ENCODE measurements at regions not wholly inside any gene's neighbourhood (a gene's known extent, or its start where the extent isn't known, plus 50 kb on each side); places are given as distances from the start of the nearest gene placed in this dataset.
"Not testable (repeated sequence)": the region's sequence is repeated elsewhere in the genome, so short reads cannot be mapped to it uniquely, and the experiment has no call there.

DNA sequence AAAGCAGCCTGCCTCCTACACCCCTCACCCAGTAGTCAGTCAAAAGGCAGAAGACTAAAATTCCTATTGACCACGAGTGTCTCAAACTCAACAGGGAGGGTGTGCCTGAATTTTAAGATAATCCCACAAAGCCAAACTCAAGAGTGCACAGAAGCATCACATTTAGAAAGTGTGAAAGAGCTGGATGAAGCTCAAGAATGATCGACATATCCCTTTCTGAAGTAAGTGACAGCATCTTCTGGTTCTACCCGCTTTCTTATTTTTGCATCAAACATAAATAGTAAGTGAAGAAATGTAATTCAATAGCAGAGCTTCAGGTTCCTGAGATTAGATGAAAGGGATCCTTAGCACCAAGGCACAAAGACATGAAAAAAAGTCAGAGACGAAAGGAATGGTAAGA is 64.5 kb upstream of the BACH2 start:
- no peak for ATAC-seq
- TF ChIP-seq SNAI2 (CRISPR knock-in tag; IDR thresholded peaks at IDR 0.05) (no peak), OSR1 (CRISPR knock-in tag; IDR thresholded peaks at IDR 0.05) (no peak), BACH2 (CRISPR knock-in tag; IDR thresholded peaks at IDR 0.05; ENCODE audit: borderline replicate concordance) (no peak), CSRNP3 (CRISPR knock-in tag; IDR thresholded peaks at IDR 0.05) (no peak), ARNTL (CRISPR knock-in tag; IDR thresholded peaks at IDR 0.05; ENCODE audit: borderline replicate concordance, low read depth) (no peak), ZNF8 (CRISPR knock-in tag; IDR thresholded peaks at IDR 0.05) (no peak), CSDC2 (CRISPR knock-in tag; IDR thresholded peaks at IDR 0.05) (no peak), TSHZ2 (CRISPR knock-in tag; IDR thresholded peaks at IDR 0.05) (no peak), ESRRG (CRISPR knock-in tag; IDR thresholded peaks at IDR 0.05) (no peak), PATZ1 (CRISPR knock-in tag; IDR thresholded peaks at IDR 0.05; ENCODE audit: borderline replicate concordance) (no peak), TCF4 (CRISPR knock-in tag; IDR thresholded peaks at IDR 0.05; ENCODE audit: borderline replicate concordance) (no peak), ZC3H10 (CRISPR knock-in tag; IDR thresholded peaks at IDR 0.05) (no peak), ZFP3 (CRISPR knock-in tag; IDR thresholded peaks at IDR 0.05) (no peak), TOX (CRISPR knock-in tag; IDR thresholded peaks at IDR 0.05; ENCODE audit: borderline replicate concordance) (no peak), ZNF565 (CRISPR knock-in tag; conservative IDR thresholded peaks at IDR 0.05; ENCODE audit: low read depth) (no peak), ZFP30 (CRISPR knock-in tag; IDR thresholded peaks at IDR 0.05) (no peak), POU6F1 (CRISPR knock-in tag; IDR thresholded peaks at IDR 0.05; ENCODE audit: borderline replicate concordance, low read depth) (no peak), ISL1 (CRISPR knock-in tag; IDR thresholded peaks at IDR 0.05) (no peak), RARB (CRISPR knock-in tag; IDR thresholded peaks at IDR 0.05) (no peak)

- ATAC-seq = not testable (repeated sequence)
These were observed 61.6 kb upstream of the BACH2 start for GRCh38 chr6:90358036-90358770.

GRCh38 chr6:90356012-90356421 is 59.4 kb upstream of the BACH2 start:
- no peak for TF ChIP-seq PATZ1 (CRISPR knock-in tag; IDR thresholded peaks at IDR 0.05; ENCODE audit: borderline replicate concordance)
- no peak for TF ChIP-seq TSHZ2 (CRISPR knock-in tag; IDR thresholded peaks at IDR 0.05)
- TF ChIP-seq ZNF8 (CRISPR knock-in tag; IDR thresholded peaks at IDR 0.05) = no peak
- TF ChIP-seq CSDC2 (CRISPR knock-in tag; IDR thresholded peaks at IDR 0.05) = no peak
- TF ChIP-seq ESRRG (CRISPR knock-in tag; IDR thresholded peaks at IDR 0.05) = no peak
- no peak for TF ChIP-seq GLIS3 (CRISPR knock-in tag; IDR thresholded peaks at IDR 0.05)
- no peak for TF ChIP-seq TOX (CRISPR knock-in tag; IDR thresholded peaks at IDR 0.05; ENCODE audit: borderline replicate concordance)
- no peak for TF ChIP-seq BACH2 (CRISPR knock-in tag; IDR thresholded peaks at IDR 0.05; ENCODE audit: borderline replicate concordance)
- no peak for TF ChIP-seq ISL1 (CRISPR knock-in tag; IDR thresholded peaks at IDR 0.05)
- TF ChIP-seq ZC3H10 (CRISPR knock-in tag; IDR thresholded peaks at IDR 0.05) = no peak
- TF ChIP-seq ARNTL (CRISPR knock-in tag; IDR thresholded peaks at IDR 0.05; ENCODE audit: borderline replicate concordance, low read depth) = no peak
- TF ChIP-seq POU6F1 (CRISPR knock-in tag; IDR thresholded peaks at IDR 0.05; ENCODE audit: borderline replicate concordance, low read depth) = no peak
- TF ChIP-seq TCF4 (CRISPR knock-in tag; IDR thresholded peaks at IDR 0.05; ENCODE audit: borderline replicate concordance) = no peak
- no peak for TF ChIP-seq ZFP30 (CRISPR knock-in tag; IDR thresholded peaks at IDR 0.05)
- no peak for TF ChIP-seq PPARA (CRISPR knock-in tag; IDR thresholded peaks at IDR 0.05; ENCODE audit: borderline replicate concordance)

More at GRCh38 chr6:90356012-90356421, 59.4 kb upstream of the BACH2 start:
- no peak for ATAC-seq

Measured in SK-N-SH treated with all-trans-retinoic acid at 6 μM for 48 hours (cell line).